ENCODE measurements at regions not wholly inside any gene's neighbourhood (a gene's known extent, or its start where the extent isn't known, plus 50 kb on each side); places are given as distances from the start of the nearest gene placed in this dataset.
"Not testable (repeated sequence)": the region's sequence is repeated elsewhere in the genome, so short reads cannot be mapped to it uniquely, and the experiment has no call there.

DNA sequence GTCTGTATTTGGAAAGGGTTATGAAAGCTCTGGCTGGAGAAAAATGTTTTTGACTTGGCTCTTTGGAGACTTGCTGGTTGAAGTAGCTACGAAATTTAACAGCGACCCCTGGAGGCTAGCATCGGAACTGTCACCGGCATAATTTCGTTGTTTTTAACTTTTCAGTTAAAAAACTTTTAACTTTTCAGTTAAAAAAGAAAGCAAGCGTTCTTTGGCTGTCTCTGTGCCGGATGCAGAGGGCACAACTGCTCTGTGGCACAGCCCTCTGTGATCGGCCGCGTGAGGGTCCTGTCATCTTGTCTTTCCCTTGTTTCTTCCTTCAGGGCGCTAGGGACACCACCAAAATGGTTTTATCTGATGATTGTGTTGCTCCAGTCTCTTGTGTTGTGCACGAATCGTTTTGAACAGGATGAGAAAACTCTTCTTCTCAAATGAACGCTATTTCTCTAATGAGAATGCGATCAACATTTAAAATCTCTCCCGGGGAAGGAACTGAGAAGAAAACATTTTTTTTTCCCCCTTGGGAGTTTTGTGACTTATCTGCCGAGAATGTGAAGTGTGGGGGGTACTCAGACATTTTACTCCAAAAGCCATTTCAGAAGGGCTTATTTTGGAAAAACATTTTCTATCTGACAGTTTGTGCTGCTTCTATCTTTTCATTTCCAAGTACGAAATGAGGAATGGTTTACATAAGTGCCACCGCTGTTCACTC lies 57.1 kb downstream of the ADCYAP1 start:
- peak; percentile 32 for DNase-seq (ENCODE audit: low spot score)

- DNase-seq (ENCODE audit: low spot score): no peak
These were observed 58.6 kb downstream of the ADCYAP1 start for GRCh38 chr18:963276-963675.

DNA sequence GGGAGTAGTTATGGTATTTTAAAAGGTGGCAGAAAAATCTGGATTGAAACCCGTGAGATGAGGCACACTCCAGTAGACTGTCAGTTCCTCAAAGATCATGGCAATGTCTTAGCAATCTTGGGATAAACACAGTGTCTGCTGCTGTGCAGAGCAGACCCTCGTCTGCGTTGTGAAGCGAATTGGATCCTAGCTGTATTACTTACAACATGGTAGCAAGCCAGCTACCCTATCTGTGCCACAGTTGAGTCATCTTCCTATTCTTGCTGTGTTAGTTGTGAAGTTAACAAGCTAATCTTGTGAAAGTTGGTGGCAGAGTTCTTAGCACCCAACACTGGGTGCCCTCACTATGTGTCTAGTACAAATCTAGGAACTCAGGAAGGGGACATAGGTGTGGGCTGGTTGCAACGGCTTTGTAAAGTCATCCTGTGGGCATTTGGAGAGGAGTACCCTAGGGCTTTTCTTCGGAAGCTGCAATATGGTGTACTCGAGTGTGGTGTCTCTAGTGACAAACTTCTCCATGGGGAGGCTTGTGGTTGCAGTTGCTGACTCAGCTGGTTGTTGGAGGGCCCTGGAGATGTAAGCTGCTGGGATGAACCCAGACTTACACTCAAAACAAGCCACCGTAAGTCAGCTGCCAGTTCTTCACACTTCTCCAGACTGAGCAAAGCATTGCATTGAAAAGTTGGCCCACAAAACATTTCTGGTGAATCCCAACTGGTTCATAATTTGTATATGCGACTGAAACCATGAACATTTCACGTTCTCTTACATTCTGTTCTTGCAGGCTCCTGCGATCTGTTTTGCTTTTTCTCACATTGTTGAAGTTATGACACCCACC lies 61.5 kb downstream of the ADCYAP1 start:
- no peak for DNase-seq (ENCODE audit: low spot score)

DNA sequence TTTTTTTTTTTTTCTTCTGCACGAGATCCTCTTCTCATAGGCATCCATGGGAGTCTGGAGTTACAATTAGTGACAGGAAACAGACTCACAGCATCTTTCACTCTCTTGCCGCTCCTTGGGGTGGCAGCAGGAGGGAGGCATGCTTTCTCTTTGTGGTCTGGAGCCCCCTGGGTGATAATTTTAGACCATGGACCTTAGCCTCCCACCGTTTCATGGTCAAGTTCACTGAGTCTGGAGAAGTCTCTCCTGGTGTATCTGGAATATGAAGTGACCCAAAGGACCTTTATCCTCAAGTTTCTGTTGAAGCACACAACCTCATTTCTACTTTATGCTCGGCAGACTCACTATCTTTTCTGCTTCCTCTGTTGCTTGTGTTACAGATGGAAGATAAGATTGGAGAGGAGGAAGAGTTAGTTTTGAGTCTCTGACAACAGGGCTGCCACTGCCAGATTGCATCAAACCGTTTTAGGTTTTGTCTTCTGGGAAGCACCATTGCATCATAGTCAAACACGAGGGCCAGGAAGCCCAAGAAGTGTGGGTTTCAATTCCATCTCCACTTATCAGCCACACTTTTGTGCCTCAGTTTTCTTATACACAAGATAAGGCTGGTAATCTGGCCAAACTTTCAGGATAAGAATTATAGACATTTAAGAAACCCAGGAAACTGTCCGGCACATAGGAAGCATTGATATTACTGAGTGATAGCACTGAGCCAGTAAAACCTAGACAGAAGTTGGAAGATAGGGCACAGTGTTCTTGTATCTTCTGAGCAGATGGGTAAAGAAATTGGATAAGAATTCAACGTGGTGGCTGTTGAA lies 62.3 kb downstream of the ADCYAP1 start:
- no peak for DNase-seq (ENCODE audit: low spot score)

DNA sequence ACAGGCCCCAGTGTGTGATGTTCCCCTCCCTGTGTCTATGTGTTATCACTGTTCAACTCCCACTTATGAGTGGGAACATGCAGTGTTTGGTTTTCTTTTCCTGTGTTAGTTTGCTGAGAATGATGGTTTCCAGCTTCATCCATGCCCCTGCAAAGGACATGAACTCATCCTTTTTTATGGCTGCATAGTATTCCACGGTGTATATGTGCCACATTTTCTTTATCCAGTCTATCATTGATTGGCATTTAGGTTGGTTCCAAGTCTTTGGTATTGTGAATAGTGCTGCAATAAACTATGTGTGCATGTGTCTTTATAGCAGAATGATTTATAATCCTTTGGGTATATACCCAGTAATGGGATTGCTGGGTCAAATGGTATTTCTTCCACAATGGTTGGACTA lies 64.2 kb downstream of the ADCYAP1 start:
- DNase-seq (ENCODE audit: low spot score): not testable (repeated sequence)

DNA sequence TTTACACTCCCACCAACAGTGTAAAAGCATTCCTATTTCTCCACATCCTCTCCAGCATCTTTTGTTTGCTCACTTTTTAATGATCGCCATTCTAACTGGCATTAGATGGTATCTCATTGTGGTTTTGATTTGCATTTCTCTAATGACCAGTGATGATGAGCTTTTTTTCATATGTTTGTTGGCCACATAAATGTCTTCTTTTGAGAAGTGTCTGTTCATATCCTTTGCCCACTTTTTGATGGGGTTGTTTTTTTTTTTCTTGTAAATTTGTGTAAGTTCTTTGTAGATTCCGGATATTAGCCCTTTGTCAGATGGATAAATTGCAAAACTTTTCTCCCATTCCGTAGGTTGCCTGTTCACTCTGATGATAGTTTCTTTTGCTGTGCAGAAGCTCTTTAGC lies 64.6 kb downstream of the ADCYAP1 start:
- DNase-seq (ENCODE audit: low spot score): not testable (repeated sequence)

DNA sequence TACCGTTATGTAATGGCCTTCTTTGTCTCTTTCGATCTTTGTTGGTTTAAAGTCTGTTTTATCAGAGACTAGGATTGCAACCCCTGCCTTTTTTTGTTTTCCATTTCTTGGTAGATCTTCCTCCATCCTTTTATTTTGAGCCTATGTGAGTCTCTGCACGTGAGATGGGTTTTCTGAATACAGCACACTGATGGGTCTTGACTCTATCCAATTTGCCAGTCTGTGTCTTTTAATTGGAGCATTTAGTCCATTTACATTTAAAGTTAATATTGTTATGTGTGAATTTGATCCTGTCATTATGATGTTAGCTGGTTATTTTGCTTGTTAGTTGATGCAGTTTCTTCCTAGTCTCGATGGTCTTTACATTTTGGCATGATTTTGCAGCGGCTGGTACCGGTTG lies 69.9 kb downstream of the ADCYAP1 start:
- DNase-seq (ENCODE audit: low spot score): not testable (repeated sequence)

DNA sequence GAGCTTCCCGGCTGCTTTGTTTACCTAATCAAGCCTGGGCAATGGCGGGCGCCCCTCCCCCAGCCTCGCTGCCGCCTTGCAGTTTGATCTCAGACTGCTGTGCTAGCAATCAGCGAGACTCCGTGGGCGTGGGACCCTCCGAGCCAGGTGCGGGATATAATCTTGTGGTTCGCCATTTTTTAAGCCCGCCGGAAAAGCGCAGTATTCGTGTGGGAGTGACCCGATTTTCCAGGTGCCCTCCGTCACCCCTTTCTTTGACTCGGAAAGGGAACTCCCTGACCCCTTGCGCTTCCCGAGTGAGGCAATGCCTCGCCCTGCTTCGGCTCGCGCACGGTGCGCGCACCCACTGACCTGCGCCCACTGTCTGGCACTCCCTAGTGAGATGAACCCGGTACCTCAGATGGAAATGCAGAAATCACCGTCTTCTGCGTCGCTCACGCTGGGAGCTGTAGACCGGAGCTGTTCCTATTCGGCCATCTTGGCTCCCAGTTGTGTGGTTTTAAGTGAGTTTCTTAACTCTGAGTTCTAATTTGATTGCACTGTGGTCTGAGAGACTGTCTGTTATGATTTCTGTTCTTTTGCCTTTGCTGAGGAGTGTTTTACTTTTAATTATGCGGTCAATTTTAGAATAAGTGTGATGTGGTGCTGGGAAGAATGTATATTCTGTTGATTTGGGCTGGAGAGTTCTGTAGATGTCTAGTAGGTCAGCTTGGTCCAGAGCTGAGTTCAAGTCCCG lies 71.9 kb downstream of the ADCYAP1 start:
- not testable (repeated sequence) for DNase-seq (ENCODE audit: low spot score)

- DNase-seq (ENCODE audit: low spot score): not testable (repeated sequence)
These were observed 72.7 kb downstream of the ADCYAP1 start for GRCh38 chr18:977327-977726.

GRCh38 chr18:977732-978131 lies 73.1 kb downstream of the ADCYAP1 start:
- DNase-seq (ENCODE audit: low spot score): not testable (repeated sequence)

DNA sequence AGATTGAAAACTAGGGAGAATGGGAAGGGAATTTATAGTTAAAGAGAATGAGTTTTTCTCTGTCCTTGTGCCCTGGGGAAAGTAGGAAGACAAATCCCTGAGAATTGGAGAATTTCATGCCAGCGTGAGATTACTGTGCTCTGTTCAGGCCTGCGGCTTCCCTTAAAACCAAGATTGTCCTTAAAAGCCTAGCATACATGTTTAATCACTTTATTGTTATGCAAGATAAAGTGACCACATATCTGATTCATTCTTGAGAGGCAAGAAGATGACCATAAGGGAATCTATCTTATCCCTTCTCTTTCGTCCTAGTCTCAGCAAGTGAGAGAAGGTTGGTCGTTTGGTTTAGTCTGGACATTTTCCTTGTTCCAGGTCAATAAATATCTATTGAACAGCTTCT lies 75.9 kb downstream of the ADCYAP1 start:
- DNase-seq (ENCODE audit: low spot score): no peak

- no peak for DNase-seq (ENCODE audit: low spot score)
These were observed 79.3 kb downstream of the ADCYAP1 start for GRCh38 chr18:984004-984403.

DNA sequence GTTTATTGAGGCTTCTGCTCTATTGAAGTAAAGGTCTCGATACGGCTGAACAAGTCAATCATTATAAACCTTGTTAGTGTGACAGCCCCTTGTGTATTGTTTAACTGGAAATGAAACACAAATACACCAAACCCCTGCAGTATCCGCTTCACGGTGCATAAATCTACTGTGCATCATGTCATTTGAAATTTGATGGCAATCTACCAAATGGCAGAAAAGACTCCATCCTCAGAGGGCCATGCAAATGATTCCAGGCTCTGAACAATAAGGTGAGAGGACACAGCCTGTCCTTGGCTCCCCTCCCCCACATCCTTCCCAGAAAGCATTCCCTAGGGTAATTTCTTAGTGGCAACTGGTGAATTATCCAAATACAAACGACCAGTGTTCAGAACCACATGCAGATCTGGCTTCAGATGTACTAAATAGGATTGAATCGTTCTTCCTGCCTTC lies 80.6 kb downstream of the ADCYAP1 start:
- no peak for DNase-seq (ENCODE audit: low spot score)

DNA sequence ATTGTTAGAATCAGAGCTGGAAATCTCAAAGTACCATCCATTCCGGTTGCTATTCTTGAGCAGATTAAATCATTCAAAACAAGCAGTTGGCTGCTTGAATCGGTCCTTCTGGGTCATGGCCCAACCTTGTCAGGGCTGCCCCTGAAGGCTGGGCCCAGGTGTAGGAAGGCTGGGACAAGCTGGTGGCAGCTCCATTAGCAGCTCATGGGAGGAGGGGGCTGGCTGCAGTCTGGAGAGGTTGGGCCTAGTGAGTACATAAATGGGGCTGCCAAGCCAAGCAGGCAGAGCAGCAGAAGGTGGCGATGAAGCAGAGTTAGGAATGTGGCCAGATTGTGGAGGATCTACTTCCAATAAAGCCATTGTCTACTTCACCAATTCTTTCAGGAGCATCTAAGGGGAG lies 81.4 kb downstream of the ADCYAP1 start:
- no peak for DNase-seq (ENCODE audit: low spot score)

- DNase-seq (ENCODE audit: low spot score): no peak
These were observed 81.9 kb downstream of the ADCYAP1 start for GRCh38 chr18:986552-986951.

DNA sequence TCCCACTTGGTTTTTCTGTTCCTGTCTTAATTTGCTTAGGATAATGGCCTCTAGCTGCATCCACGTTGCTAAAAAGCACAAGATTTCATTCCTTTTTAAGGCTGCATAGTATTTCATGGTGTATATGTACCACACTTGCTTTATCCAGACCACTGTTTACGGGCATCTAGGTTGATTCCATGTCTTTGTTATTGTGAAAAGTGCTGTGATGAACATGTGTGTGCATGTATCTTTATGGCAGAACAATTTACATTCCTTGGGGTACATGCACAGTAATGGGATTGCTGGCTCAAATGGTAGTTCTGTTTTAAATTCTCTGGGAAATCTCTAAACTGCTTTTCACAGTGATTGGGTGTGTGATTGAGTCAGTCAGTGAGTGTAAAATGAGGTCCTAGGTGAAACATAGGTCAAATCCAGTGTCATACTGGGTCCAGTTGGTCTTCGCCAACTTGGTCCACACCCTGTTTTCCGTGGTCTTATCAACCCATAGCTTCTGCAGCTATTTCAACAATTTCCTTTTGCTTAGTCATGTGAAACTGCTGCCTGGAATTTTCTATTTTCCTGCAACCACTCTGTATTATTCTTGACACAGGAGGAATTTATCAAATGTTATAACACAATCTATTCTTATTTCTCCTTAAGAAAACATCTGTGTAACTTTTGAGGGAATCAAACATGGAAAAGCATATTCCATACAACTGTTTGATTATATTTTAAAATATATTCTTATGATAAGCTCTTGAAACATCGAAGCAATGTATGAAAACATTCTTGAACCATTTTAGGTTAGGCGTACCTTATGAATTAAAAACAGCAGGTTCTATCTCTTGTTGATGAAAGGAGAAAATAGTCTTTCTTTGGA lies 82.9 kb downstream of the ADCYAP1 start:
- no peak for DNase-seq (ENCODE audit: low spot score)

- DNase-seq (ENCODE audit: low spot score): no peak
These were observed 84.8 kb downstream of the ADCYAP1 start for GRCh38 chr18:989425-989824.

- no peak for DNase-seq (ENCODE audit: low spot score)
These were observed 85.5 kb downstream of the ADCYAP1 start for GRCh38 chr18:990197-990596.

GRCh38 chr18:991441-991840 lies 86.8 kb downstream of the ADCYAP1 start:
- no peak for DNase-seq (ENCODE audit: low spot score)

DNA sequence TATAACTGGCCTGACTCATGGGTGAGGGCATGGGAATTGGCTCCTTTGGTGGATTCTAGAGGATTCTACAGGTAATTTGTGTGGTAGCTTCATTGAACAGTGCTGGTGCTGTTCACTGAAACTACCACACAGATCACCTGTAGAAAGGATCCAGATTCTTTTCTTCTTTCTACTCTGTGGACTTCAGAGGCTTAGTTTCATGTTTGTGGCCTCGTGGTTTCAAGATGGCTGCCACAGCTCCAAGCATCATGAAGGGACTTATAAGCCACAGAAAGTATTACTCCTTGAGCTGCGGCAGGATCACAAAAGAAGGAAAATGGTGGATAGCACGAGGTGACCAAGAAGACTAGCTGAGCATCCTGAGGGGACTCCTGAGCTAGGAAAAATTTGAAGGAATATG lies 88.9 kb downstream of the ADCYAP1 start:
- no peak for DNase-seq (ENCODE audit: low spot score)

DNA sequence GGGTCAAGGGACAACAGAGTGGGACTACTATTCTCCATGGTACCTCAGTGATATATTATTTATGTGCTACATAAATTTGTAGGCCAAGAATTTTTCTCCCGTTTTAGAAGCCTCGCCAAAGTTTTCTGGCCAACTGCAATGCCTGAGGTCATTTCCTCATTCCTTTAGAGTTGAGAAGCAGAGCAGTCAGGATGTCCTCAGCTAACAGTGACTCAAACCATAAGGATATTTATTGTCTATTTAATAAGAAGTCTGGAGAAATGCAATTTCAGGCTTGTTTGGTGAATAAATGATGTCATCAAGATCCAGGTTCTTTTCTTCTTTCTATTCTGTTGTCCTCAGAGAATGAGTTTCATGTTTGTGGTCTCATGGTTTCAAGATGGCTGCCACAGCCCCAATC lies 91.0 kb downstream of the ADCYAP1 start:
- no peak for DNase-seq (ENCODE audit: low spot score)
